IMR-90 (cell line): ENCODE measurements at regions not wholly inside any gene's neighbourhood (a gene's known extent, or its start where the extent isn't known, plus 50 kb on each side); places are given as distances from the start of the nearest gene placed in this dataset.

Source experiments
- ATAC-seq: fragments of 200-7000 bp; cut with Tn5 transposase; 2 replicates; pipeline ENCODE4 v1.9.1; 2020; ENCODE audit warnings: low read depth, mild to moderate bottlenecking, moderate library complexity
- BruUV-seq: library from RNA; stranded (reverse); fragments of 400-500 nt; replicated peaks from 2 replicates; lab custom pipeline; 2021; lab: Mats Ljungman, UMichigan
- CTCF ChIA-PET: fragments of 300-600 bp; formaldehyde crosslinking; extraction: SDS; loops from one replicate; lab custom pipeline; 2021; ENCODE audit warnings: antibody characterized with exemption; lab: Yijun Ruan, JAX
- POLR2A ChIA-PET: fragments of 300-600 bp; sonication (Branson Sonifier 250); formaldehyde crosslinking; loops from one replicate; lab custom pipeline; 2022; ENCODE audit warnings: antibody characterized with exemption; ENCODE audit not compliant: unreplicated experiment; lab: Charles Lee
- DNase-seq: peaks from one replicate; pipeline ENCODE4 v3.0.0; 2013
- H2AFZ ChIP-seq: replicated peaks from 2 replicates; pipeline ENCODE3; 2013; ENCODE audit warnings: low read length, mild to moderate bottlenecking; ENCODE audit not compliant: poor library complexity
- H2AK5ac ChIP-seq: 2 replicates; pipeline ENCODE4 v1.6.1; 2013; ENCODE audit warnings: low read depth, low read length, inconsistent platforms
- H2AK9ac ChIP-seq: replicated peaks from 2 replicates; pipeline ENCODE3; 2013; ENCODE audit warnings: mild to moderate bottlenecking, low read depth, low read length, moderate library complexity; ENCODE audit not compliant: poor library complexity
- H2BK120ac ChIP-seq: 2 replicates; pipeline ENCODE4 v1.6.1; 2013; ENCODE audit warnings: low read depth, low read length, inconsistent platforms
- H2BK15ac ChIP-seq: 3 replicates; pipeline ENCODE4 v1.6.1; 2013; ENCODE audit warnings: low read depth, low read length, inconsistent platforms
- H2BK20ac ChIP-seq: 2 replicates; pipeline ENCODE4 v1.6.1; 2013; ENCODE audit warnings: low read depth, mild to moderate bottlenecking, inconsistent platforms, low read length, moderate library complexity
- H2BK5ac ChIP-seq: 2 replicates; pipeline ENCODE4 v1.6.1; 2013; ENCODE audit warnings: mild to moderate bottlenecking, low read depth, low read length, inconsistent platforms; ENCODE audit not compliant: poor library complexity, severe bottlenecking
- H3K14ac ChIP-seq: replicated peaks from 2 replicates; pipeline ENCODE4 v1.6.1; 2013; ENCODE audit warnings: low read depth, low read length, inconsistent platforms
- H3K18ac ChIP-seq: 2 replicates; pipeline ENCODE4 v1.6.1; 2013; ENCODE audit warnings: low read depth, low read length, control low read depth
- H3K23ac ChIP-seq: 2 replicates; pipeline ENCODE4 v1.6.1; 2013; ENCODE audit warnings: low read depth, low read length, inconsistent platforms
- H3K27ac ChIP-seq: 2 replicates; pipeline ENCODE4 v1.5.1; 2013; ENCODE audit warnings: mild to moderate bottlenecking, control low read depth, low read length; ENCODE audit not compliant: insufficient read depth
- H3K27me3 ChIP-seq: 2 replicates; pipeline ENCODE4 v1.6.1; 2013; ENCODE audit warnings: low read length; ENCODE audit not compliant: control insufficient read depth, insufficient read depth
- H3K36me3 ChIP-seq: 2 replicates; pipeline ENCODE4 v1.6.1; 2013; ENCODE audit warnings: low read length, mixed read lengths; ENCODE audit not compliant: control insufficient read depth, insufficient read depth
- H3K4ac ChIP-seq: 2 replicates; pipeline ENCODE4 v1.6.1; 2013; ENCODE audit warnings: low read depth, low read length, inconsistent platforms
- H3K4me1 ChIP-seq: 2 replicates; pipeline ENCODE4 v1.6.1; 2013; ENCODE audit warnings: low read length, mixed read lengths; ENCODE audit not compliant: control insufficient read depth, insufficient read depth
- H3K4me2 ChIP-seq: 2 replicates; pipeline ENCODE4 v1.6.1; 2013; ENCODE audit warnings: low read depth, mild to moderate bottlenecking, control low read depth, low read length, moderate library complexity
- H3K4me3 ChIP-seq: 2 replicates; pipeline ENCODE4 v1.5.1; 2013; ENCODE audit warnings: low read depth, mild to moderate bottlenecking, control low read depth, low read length, moderate library complexity; ENCODE audit not compliant: insufficient read depth
- H3K56ac ChIP-seq: 2 replicates; pipeline ENCODE4 v1.6.1; 2013; ENCODE audit warnings: low read length, inconsistent platforms; ENCODE audit not compliant: insufficient read depth; ENCODE audit errors: extremely low read depth
- H3K79me1 ChIP-seq, 2 experiments: 2 replicates each; pipeline ENCODE4 v1.6.1; 2013; ENCODE audit warnings: low read length in 2 of 2, inconsistent platforms in 1 of 2, low read depth in 1 of 2
- H3K9ac ChIP-seq: 2 replicates; pipeline ENCODE4 v1.6.1; 2013; ENCODE audit warnings: low read depth, low read length, control low read depth
- H3K9me1 ChIP-seq: 2 replicates; pipeline ENCODE4 v1.6.1; 2013; ENCODE audit warnings: low read length, inconsistent platforms; ENCODE audit not compliant: insufficient read depth
- H3K9me3 ChIP-seq: 2 replicates; pipeline ENCODE4 v1.6.1; 2013; ENCODE audit warnings: low read length; ENCODE audit not compliant: control insufficient read depth, insufficient read depth
- H4K20me1 ChIP-seq: 2 replicates; pipeline ENCODE4 v1.6.1; 2013; ENCODE audit warnings: low read length, inconsistent platforms; ENCODE audit not compliant: insufficient read depth
- H4K5ac ChIP-seq: 2 replicates; pipeline ENCODE4 v1.6.1; 2013; ENCODE audit warnings: mild to moderate bottlenecking, low read depth, low read length, control low read depth
- H4K8ac ChIP-seq, 2 experiments: 2 replicates each; pipeline ENCODE4 v1.6.1; 2013; ENCODE audit warnings: low read depth in 2 of 2, low read length in 2 of 2, control low read depth in 1 of 2, inconsistent platforms in 1 of 2
- H4K91ac ChIP-seq: 2 replicates; pipeline ENCODE4 v1.6.1; 2013; ENCODE audit warnings: low read depth, low read length, inconsistent platforms; ENCODE audit not compliant: insufficient read depth
- BHLHE40 ChIP-seq: fragments of 150-350 bp; IDR thresholded peaks from 2 replicates; pipeline ENCODE4 v1.6.1; 2016; ENCODE audit warnings: mild to moderate bottlenecking, low read depth, low read length
- CEBPB ChIP-seq: IDR thresholded peaks from 2 replicates; pipeline ENCODE4 v1.6.1; 2012; ENCODE audit warnings: low read depth, low read length, improper control_type of control experiment
- CHD1 ChIP-seq: IDR thresholded peaks from 2 replicates; pipeline ENCODE4 v1.6.1; 2012; ENCODE audit warnings: low read depth, low read length, improper control_type of control experiment
- ELK1 ChIP-seq: fragments of 150-350 bp; IDR thresholded peaks from 2 replicates; pipeline ENCODE4 v1.6.1; 2016; ENCODE audit warnings: low read depth, mild to moderate bottlenecking, low read length, moderate library complexity, borderline replicate concordance
- FOS ChIP-seq: fragments of 150-350 bp; IDR thresholded peaks from 2 replicates; pipeline ENCODE4 v1.6.1; 2016; ENCODE audit warnings: low read depth, low read length
- MAFK ChIP-seq: IDR thresholded peaks from 2 replicates; pipeline ENCODE4 v1.6.1; 2012; ENCODE audit warnings: low read depth, low read length, improper control_type of control experiment
- MAZ ChIP-seq: IDR thresholded peaks from 2 replicates; pipeline ENCODE4 v1.6.1; 2012; ENCODE audit warnings: low read depth, mild to moderate bottlenecking, low read length, improper control_type of control experiment, moderate library complexity, borderline replicate concordance
- MXI1 ChIP-seq: IDR thresholded peaks from 2 replicates; pipeline ENCODE4 v1.6.1; 2012; ENCODE audit warnings: low read depth, mild to moderate bottlenecking, low read length, moderate library complexity, borderline replicate concordance
- NFE2L2 ChIP-seq: fragments of 150-350 bp; IDR thresholded peaks from 2 replicates; pipeline ENCODE4 v1.6.1; 2016; ENCODE audit warnings: low read depth, mild to moderate bottlenecking, low read length
- POLR2A ChIP-seq: IDR thresholded peaks from 2 replicates; pipeline ENCODE4 v1.6.1; 2012; ENCODE audit warnings: mild to moderate bottlenecking, low read depth, low read length
- RAD21 ChIP-seq: IDR thresholded peaks from 2 replicates; pipeline ENCODE4 v1.6.1; 2012; ENCODE audit warnings: low read length, improper control_type of control experiment
- RCOR1 ChIP-seq: IDR thresholded peaks from 2 replicates; pipeline ENCODE4 v1.6.1; 2012; ENCODE audit warnings: mild to moderate bottlenecking, low read length, improper control_type of control experiment; ENCODE audit not compliant: insufficient replicate concordance
- RFX5 ChIP-seq: IDR thresholded peaks from 2 replicates; pipeline ENCODE4 v1.8.0; 2012; ENCODE audit warnings: low read depth, mild to moderate bottlenecking, low read length, moderate library complexity
- SMC3 ChIP-seq: fragments of 150-350 bp; IDR thresholded peaks from 2 replicates; pipeline ENCODE4 v1.6.1; 2016; ENCODE audit warnings: low read depth, mild to moderate bottlenecking, antibody characterized with exemption, low read length, moderate library complexity
- USF2 ChIP-seq: fragments of 150-350 bp; IDR thresholded peaks from 2 replicates; pipeline ENCODE4 v1.6.1; 2017; ENCODE audit warnings: mild to moderate bottlenecking, antibody characterized with exemption, low read length, low read depth
- WGBS, 2 experiments: methylation state at CpG; one replicate each; pipeline versions ENCODE4 v1.1.5 to v1.1.7; 2013; ENCODE audit warnings: missing lambda C conversion rate in 2 of 2; ENCODE audit not compliant: insufficient read length in 1 of 2; ENCODE audit errors: extremely low coverage in 2 of 2; 5-methylcytosine and 5-hydroxymethylcytosine counted together
- dilution Hi-C: fragments of 300-500 bp; cut with HindIII; formaldehyde crosslinking; loops from one replicate; pipeline ENCODE4 v1.14.3; 2018; ENCODE audit warnings: low sequenced_read_pairs; ENCODE audit not compliant: unreplicated experiment
- in situ Hi-C: fragments of 300-500 bp; cut with MboI; formaldehyde crosslinking; loops from 3 replicates; pipeline ENCODE4 v1.14.3; 2019; ENCODE audit warnings: low sequenced_read_pairs, inconsistent platforms, mixed read lengths
- intact Hi-C: fragments of 100-400 bp; cut with micrococcal nuclease; formaldehyde crosslinking; loops from 2 replicates; pipeline ENCODE4 v1.10.0; 2022

- Histone ChIP-seq H3K14ac (peak overlapping the region; percentile 57), H4K91ac (peak overlapping the region; percentile 22), H3K4me2 (no peak overlapping the region), H3K9me3 (no peaks in the 10 kb centered on the region), H3K18ac (no peak overlapping the region), H4K20me1 (no peaks in the 10 kb centered on the region), H2BK5ac (peak overlapping the region; percentile 24), H3K79me1 (no peaks in the 10 kb centered on the region), H3K36me3 (peaks cover 18% of the 10 kb centered on the region), H2BK20ac (peak overlapping the region; percentile 47; the same call in 1 of the 2 replicates), H3K27ac (no peak overlapping the region; the same call in 1 of the 2 replicates), H3K4me1 (peaks cover 3% of the 10 kb centered on the region; the same call in 1 of the 2 replicates), H4K8ac (no peak overlapping the region), H3K4me3 (no peak overlapping the region), H2AK9ac (peak overlapping the region; percentile 10), H2BK15ac (peak overlapping the region; percentile 23; the same call in 1 of the 3 replicates), H3K9ac (no peak overlapping the region), H3K23ac (no peak overlapping the region), H3K4ac (peak overlapping the region; percentile 68), H2AK5ac (peak overlapping the region; percentile 12; the same call in 1 of the 2 replicates), H2AFZ (peak overlapping the region; percentile 69), H3K9me1 (peaks cover 5% of the 10 kb centered on the region), H3K27me3 (no peaks in the 10 kb centered on the region), H4K5ac (no peak overlapping the region), H3K56ac (no peak overlapping the region), H2BK120ac (peak overlapping the region; percentile 71)
- 92% methylated on average over 5 of the region's 22 CpGs; no CpG with 5 or more reads in 1 of the 2 experiments for WGBS, 2 experiments
- BruUV-seq, result TSS peak; percentile 48
- DNase-seq (no peak), ATAC-seq (no peak)
- POLR2A ChIA-PET, result no interaction called here
- CTCF ChIA-PET, result interaction anchor here (1.3 kb wide), 1 partner anchor 10 kb away, joined by 3 read pairs; no protein-coding TSS in a partner anchor
- in situ Hi-C loops, result no loop called here
- dilution Hi-C loops, result no loop called here
- intact Hi-C loops, result no loop called here
- TF ChIP-seq MAZ (no peak), MAFK (no peak), FOS (no peak), MXI1 (no peak), BHLHE40 (no peak), RAD21 (no peak), ELK1 (no peak), POLR2A (no peak), SMC3 (no peak), RCOR1 (no peak), USF2 (no peak), NFE2L2 (no peak), RFX5 (no peak), CEBPB (no peak), CHD1 (no peak)
Observed at GRCh38 chr15:62840526-62841268, 201.8 kb upstream of the TPM1 start.
